ENCODE measurements at regions not wholly inside any gene's neighbourhood (a gene's known extent, or its start where the extent isn't known, plus 50 kb on each side); places are given as distances from the start of the nearest gene placed in this dataset.
"Not testable (repeated sequence)": the region's sequence is repeated elsewhere in the genome, so short reads cannot be mapped to it uniquely, and the experiment has no call there.

DNA sequence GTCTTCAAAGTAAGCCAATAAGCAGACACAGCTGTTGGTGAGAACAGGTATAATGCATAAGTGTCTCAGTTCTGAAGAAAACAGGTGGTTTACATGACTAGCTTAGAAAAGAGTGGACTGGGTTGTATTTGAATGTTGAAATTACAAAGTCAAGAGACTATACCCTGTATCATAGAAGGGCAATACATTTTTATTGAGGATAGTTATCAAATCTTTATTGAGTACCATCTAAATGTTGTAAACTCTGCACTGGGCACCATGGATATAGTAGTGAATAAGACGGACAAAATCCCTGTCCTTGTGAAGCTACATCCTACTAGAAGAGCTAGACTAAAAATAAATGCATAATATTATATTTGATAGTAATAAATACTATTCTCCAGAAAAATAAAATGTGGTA is 88.5 kb upstream of the CDC42EP3 start:
- not testable (repeated sequence) for DNase-seq

DNA sequence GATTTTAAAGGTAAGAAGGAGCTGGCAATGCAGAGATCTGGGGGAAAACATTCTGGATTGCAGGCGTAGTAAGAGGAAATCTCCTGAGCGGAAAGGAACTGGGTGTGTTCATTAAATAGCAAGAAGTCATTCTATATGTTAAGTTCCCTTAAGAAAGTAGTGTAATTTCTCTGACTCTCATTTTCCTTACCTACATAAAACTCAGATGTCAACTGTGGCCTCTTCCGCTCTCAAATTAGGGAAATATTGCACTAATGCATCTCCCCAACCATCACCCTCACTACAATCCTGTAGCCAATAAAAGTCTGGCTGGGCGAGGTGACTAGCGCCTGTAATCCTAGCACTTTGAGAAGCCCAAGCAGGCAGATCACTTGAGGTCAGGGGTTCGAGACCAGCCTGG is 89.0 kb upstream of the CDC42EP3 start:
- no peak for DNase-seq

DNA sequence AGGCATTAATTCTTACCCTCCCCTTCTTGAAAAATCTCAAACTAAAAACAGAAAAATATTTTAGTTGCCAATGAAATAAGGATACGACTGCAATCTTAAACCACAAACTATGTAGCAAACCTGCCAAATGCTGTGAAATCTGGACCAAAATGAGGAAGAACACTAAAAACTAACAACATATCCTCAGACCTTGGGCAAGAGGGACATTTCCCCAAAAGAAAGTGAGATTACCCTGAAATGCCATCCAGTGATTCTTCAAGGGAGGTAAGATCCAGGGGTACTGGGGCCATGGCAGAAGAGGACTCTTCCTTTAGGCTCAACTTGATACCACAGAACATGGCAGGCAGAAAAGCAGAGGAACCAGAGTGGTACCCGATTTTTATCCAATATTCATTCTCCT is 90.8 kb upstream of the CDC42EP3 start:
- DNase-seq = not testable (repeated sequence)

DNA sequence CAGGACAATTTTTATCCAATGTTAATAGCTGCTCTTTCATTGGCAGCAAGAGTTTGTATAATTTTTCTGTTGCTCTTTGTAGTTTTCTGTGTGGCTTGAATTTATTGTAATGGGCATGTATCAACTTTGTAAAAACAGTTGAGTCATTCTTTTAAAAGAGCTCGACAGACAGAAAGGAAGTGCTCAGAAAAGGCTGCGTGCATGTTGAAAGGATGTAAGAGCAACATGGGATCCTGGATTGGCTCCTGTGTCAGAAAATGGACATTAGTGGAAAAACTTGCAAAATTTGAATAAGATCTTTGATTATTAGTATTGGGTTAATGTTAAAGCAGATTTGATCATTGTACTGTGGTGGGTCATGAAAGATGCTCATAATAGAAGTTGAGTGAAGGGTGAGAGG is 93.3 kb upstream of the CDC42EP3 start:
- DNase-seq = no peak

DNA sequence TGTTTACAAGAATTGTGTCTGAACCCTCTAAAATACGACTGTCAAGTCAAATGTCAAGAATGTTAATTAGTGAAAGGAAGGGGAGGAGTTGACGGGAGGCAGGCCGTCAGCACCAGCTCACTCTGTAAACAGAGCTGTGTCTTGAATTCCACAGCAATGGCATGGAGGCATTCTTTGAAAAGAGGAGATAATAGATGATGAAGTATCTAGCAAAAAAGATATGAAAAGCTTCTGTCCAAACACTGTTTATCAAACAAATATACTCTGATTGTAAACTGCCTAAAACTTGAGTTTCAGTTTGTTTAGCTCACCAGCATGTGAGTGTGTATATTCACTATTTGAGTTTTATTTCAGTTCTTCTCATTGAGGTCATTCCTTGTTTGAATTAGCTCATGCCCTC is 94.7 kb upstream of the CDC42EP3 start:
- no peak for DNase-seq

DNA sequence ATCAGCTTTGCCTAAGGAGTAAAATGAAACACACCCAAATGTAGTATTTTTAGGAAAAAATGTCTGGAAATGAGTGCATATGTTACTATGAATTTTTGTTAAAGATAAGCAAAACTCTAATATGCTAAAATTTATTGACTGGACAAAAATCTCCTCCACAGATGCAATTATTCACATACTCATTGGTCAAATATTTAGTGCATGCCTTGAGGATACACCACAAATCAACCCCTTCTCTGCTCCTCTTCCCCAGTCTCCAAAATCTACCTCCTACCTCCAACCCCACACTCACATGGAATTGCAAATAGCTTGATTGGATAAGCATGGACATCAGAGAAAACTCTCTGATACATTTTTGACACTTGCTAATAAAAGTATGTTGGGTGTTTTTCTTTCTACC is 95.6 kb upstream of the CDC42EP3 start:
- DNase-seq = no peak

DNA sequence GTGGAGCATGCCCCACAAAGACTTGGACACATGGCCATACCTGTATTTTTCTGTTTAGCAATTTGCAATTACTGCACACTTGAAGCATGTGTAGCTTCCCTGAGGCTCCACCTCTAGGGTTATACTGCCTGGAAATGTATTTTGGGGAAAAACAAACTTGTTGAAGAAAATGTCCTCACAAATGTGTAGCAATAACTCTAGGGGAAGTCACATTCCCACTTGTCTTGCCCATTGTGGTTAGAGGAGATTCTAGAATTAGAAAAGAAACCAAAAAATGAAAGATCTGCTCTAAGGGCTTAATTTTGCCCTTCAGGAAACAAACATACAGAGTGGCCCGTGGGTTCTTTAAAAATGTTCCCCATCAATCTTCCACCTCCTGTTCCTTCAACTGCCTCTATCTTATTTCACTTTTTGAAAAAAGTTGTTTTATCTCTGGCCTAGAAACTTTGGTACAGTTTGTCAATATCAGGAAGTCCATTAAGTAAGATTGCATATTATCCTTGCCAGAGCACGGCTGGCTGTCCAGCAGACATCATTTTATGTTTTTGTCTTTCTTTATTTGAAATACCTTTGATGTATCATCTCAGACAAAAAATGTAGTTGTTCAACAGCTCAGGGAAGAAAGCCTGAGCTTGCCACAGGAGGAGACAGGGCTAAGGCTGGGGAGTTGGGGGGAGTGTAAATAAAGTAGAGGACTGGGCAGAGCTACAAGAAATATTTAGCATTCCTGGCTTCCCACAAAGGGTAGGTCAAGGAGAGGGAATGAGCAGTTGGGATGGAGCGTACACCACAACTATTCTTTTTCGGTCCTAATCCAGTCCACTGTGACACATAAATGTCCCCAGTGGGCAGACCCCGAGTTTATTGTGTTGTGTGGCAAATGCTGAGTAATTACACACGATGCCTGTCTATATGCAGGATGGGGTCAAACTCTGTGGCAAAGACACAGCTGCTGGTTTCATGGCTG is 96.8 kb upstream of the CDC42EP3 start:
- DNase-seq = no peak

DNA sequence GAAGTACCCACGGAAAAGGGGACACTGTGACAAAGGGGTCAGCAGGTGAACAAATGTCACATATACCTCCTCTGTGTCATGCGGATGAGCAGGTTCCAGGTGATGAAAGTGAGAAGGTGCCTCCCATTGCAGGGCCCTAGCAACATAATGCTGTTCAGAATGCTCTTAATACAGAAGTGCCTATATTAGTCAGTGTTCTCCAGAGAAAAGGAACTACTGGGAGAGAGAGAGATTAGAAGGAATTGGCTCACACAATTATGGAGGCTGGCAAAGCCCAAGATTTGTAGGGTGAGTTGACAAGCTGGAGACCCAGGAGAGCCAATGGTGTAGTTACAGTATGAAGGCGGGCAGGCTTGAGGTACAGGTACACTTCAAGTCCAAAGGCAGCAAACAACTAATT is 98.1 kb upstream of the CDC42EP3 start:
- no peak for DNase-seq

DNA sequence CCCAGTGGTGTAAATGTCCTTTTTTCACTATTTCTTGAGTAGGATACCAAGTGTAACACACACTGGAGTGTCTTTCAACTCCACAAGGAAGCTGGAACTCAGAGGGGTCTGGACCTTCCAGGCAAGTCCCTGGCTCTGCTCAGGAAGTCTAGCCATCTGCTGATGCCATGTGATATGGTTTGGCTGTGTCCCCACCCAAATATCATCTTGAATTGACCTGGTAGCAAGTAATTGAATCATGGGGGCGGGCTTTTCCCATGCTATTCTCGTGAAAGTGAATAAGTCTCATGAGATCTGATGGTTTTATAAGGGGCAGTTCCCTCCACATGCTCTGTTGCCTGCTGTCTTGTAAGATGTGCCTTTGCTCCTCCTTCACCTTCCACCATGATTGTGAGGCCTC is 99.4 kb upstream of the CDC42EP3 start:
- no peak for DNase-seq

DNA sequence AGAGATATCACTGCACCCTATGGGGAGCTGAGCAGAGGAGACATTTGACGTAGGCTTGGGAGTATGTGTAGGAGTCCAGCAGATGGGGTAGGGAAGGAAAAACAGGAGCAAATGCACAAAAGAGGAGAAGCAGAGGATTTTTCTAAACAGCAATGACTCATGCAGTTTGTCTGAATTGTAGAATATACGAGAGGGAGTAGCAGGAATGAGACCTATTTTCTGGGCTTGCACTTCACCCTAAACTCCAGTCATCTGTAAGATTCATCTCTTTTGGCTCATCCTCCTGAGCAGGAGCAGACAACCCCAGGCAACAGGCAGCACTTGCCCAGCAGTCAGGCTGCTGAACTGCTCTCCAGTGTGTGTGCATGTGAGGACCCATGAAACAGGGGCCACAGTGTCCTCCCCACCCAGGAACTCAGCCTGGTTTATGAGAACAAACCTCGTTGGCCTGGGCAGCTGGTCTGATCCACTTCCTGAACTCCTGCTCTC is 100.2 kb upstream of the CDC42EP3 start:
- DNase-seq = no peak

DNA sequence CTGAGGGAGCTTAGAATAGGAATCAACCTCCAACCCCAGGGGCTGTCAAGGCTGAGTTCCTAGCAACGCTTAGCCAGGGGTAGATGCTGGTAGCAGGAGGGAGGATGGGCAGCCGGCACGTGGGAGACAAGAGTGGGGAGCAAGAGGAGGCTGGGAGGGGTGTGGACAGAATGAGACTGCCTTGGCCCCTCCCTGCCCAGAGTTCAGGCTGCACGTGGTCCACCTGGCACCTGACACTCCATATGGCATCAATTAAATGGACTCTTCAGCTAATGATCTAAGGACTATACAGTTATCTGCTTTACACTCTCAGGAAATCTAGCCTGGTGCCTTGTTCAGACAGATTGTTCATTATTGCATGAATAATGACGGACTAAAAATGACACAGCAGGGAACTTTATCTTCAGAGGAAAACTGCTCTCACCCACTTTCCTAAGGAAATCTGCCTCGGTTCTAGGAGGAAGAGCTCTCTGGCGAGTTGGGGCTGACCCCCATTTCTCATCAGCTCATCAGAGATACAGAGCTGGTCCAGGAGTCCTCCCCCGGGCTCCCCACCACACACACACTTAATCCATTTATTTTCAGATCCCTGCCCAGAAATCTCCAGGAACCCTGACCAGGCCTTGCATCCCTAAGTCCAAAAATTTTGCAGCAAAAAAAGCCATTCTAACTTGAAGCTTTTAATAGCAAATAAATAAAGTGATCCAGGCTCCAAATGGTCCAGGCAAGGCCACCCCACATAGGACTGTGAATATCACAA is 102.1 kb upstream of the CDC42EP3 start:
- DNase-seq = no peak

DNA sequence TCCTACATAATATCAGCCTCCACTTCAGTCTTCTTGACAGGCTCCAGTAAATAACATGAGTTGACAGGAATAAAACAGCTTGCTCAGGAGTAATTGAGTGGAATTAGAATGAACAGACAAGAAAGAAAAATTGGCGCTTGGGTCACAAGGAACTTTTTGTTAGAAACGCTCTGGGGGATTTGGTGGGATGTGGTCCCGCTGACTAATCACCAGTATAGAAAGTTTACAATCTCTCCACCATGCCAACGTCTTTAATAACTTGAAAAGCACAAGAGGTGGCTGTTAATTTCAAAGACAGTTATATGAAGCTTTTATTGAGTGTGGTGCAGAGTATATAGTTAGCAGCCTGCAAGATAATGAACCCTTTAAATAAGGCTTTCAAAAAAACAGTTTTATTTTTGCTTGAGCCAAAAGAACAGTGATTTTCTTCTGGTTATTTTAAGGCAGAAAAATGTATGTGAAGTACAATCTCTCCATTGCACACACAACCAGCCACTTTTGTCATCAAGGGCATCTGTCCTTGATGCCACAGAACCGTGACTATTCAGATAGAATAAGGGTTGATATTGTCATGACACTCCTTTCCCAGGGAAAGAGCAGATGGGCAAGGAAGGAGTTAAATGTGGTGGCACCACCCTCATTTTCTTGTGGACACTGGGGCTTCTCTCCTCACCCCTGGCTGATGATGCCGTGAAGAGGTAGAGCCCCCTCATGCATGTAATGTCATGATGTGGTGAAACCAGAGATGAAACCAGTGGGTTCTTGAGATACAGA is 102.9 kb upstream of the CDC42EP3 start:
- not testable (repeated sequence) for DNase-seq

DNA sequence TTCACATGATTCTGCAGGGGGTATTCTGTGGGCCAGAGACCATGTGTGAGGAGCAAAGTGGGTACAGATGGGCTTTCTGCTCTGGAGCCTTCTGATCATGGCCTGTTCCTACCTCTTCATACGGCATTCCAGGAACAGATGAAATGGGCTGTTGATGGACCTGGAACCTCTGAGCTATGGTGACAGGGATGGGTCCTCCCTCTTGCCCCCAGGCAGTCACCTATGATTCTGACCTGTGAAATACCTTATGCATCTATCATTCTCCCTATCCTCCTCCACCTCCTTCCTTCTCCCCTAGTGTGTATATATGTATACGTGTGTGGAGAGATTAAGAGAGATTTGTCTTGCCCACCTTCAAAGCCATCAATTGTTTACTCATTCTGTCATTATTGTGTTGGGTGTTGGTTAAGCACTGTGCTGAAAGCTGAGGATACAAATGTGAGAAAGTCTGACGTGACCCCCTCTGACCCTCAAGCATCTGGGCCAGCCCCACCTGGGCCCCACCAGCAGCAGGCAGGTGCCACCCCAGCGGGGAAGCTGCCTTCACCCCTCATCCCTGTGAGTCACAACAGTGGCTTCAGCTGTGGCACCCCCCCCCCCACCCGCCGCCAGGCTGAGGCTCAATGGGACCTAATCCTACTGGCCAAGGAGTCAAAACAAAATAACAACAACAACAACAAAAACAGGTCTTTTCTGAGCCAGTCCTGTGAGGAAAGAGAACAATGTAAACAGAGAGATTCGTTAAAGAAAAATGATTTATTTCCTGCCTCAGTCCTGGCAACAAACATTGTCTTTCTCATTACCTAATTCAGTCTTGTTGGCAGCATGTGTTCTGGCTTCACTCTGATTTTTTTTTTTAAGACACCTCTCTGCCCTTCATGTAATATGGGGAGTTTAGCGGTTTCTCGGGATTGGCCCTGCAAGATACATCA is 103.8 kb upstream of the CDC42EP3 start:
- DNase-seq = no peak

DNA sequence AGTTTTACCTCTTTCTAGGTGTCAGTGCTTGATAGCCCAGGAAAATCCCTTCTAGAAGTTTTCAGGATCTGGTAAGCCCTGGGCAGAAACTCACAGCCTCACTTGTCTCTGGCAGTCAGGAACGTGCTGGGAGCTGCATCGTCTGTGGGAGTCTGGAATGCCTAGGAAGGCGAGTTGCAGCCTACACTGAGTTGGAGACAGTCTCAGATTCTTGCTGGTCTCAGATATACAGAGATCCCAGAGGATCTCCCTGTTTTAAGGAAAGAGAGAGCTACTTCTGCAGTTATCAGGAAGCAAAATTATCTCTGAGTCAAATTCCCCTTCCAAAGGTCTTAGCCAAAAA is 104.4 kb upstream of the CDC42EP3 start:
- DNase-seq = no peak

DNA sequence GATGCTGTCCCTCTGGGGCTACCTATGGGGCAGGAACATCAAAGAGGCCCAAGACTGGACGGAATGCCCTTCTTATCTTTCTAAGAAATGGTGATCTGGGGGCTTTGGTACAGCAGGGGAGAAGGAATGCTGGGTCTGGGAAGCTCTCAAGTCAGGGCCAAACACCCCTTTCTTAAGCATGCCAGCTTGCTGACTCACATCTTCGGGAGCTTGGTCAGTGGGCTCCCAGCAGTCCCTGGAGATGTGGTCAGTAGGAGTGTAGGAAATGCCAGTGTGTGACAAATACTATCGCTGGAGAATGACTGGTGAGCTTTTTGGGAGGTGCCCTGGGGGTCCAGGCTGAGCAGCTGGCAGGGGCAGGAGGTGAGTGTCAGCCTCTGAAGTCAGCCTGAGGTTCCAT is 105.0 kb upstream of the CDC42EP3 start:
- DNase-seq = no peak

DNA sequence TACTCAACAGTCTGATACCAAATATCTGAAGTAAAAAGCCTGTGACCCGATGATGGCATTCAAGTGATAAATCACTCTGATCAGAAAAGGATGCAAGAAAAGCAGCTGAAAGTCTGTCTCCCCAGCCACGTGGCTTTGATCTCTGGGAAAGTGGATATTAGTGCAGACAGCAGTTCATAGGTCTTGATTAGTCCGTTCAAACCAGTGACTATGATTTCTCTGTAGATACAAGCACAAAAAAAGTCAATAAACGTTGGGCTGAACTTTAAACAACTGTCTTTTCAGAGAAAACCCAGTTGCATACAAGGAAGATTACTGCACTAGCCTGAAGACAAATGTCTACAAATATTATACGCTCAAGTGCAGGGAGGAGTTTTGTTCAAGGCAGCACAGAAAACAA is 107.7 kb upstream of the CDC42EP3 start:
- DNase-seq = no peak

DNA sequence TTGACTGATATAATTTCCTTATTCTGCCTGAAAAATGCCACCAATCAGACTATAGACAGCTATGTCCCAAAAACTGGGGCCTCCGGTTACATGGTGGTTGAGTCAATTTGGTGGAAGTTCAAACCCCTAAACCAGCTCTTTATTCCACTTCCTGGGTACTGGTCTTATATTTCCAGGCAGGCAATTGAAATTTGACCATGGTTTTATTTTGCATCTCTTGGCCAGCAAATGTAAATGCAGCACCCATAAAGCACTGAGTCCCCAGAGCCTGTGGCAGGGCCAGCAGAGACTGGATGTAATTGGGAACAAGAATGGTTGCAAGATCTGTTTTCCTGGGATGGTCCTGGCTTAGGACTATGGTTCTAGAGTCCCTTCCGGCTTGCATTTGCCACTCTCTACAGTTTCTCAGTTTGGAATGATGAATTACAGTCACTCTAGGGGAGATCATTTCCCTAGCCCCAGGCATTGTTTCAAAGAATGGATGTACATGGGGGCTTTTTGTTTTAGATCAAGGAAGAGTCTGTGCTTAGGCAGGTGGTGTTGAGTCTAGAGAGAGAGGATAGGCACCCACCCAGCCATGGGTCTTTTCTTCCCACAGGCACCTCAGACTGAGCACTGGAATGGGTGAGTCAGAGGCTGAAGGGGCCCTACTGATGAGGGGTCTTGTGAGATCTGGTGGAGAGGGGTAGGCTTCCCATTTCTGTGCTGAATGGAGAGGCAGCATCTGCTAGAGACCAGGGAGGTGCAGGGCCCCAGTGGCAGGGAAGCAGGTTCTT is 108.4 kb upstream of the CDC42EP3 start:
- no peak for DNase-seq

DNA sequence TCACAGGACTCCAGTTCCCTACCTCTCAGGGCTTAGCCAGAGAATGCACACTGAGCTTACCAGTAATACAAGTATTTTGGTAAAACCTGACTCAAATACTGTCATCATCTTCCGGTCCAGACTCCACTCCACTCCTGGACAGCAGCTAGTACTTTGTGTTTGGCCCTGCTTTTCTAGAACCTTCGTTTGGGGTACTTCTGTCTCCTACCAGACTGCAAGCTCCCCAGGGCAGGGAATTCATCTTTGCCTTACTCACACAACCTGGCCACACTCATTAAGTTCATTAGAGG is 108.9 kb upstream of the CDC42EP3 start:
- DNase-seq = no peak

DNA sequence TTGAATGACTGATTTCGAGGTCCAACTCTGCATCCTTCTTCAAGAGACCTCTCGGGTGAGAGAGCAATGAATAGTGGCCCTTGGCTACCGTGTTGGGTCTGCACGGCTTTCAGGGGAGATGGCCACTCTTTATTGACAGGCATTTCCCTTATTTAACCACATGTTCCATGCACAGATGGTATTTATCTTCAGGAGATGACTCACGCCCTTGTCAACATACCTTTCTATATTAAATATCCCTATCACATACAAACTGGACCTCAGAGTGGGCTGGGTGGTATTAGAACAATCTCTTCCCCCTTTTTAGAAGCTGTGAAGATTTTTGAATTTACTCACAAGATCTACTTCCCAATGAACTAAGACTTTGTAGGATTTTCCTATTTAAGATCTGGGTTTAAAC is 109.6 kb upstream of the CDC42EP3 start:
- no peak for DNase-seq

DNA sequence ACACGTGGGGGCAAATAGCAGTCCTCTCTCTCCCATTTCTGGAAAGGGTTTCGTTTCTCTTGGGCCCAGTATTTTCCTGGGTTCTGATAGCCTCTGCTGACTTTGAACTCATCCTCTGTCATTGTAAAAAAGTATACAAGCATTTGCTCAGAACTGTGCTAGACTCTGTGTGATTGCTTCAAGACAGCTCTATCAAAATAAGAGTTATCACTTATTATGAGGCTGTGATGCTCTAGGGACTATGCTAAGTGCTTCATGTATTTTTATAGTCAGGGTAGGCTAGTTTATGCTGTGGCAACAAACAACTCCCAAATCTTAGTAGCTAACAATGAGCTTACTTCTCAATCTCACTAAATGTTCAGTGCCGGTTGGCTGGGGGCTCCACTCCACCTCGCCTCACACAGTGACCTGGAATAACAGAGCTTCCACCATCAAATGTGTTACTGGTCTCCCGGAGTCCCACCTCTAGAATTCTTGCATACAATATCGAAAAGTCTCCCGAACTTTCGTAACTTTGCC is 110.8 kb upstream of the CDC42EP3 start:
- no peak for DNase-seq

DNA sequence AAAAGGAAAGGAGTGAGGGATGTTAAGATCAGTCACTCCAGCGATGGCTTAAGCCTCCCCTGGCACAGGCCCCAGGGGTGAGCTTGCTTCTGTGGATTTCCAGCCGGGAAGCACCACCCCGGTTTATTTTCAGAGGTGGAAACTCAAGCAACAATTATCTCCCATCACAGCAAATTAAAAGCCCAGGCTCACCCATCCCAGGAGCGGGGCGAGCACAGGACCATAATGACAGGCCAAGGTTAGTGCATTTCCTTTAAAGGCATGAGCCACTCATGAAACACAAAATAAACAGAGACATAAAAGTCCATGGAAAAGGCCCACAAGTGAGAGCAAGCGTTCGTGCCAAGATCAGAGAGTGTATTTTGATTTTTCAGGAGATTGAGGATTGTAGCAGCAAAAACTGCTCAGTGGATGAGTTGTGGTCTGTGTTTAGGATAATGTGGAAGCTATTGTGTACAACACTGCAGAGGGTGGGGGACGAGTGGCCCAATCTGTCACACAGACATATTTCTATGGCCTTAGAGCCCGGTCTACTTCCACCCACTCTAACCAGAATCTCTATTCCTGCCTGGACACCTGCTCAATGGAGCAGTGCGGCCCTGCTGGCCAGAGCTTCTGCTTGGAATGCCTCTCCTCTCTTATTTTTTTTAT is 111.4 kb upstream of the CDC42EP3 start:
- no peak for DNase-seq
